ENCODE measurements at regions not wholly inside any gene's neighbourhood (a gene's known extent, or its start where the extent isn't known, plus 50 kb on each side); places are given as distances from the start of the nearest gene placed in this dataset.

DNA sequence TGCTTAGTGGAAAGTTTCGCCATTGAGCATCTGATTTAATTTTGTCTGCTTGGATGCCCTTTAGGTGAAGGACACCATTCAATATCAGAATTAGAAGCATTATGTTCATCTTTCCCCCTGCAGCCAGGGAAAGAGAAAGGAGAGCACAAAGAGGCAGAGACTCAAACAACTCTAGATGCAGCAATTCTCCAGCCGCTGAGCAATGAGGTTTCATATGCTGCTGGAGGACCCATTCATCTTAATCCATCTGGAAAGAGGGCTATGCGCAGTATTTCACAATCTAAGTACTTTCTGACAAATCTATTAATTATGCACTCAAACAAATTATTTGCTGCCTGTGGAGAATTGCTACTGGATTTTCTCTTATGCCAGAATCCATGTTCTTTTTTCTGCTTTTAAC, 527.0 kb upstream of the TUSC1 start:
- no peak for ATAC-seq
- no peak for DNase-seq (ENCODE audit: low spot score)

DNA sequence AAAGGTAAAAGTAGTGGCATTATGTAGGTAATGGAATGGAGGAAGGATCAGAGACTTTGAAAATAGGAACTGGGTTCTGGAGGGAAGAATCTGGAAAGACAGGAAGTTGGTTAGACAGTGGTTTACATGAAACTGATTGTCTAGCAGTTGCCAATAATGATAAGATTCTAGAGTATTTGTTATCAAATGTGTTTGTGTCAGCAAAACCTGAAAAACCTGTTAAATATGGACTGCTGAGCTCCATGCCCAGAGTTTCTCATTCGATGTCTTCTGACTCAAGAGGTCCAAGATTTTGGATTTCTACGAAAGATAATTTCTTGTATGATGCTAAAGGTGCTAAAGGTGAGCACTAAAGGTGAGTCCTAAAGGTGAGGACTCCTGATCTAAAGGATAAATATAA, 515.0 kb upstream of the TUSC1 start:
- DNase-seq (ENCODE audit: low spot score) (no peak), ATAC-seq (no peak)

DNA sequence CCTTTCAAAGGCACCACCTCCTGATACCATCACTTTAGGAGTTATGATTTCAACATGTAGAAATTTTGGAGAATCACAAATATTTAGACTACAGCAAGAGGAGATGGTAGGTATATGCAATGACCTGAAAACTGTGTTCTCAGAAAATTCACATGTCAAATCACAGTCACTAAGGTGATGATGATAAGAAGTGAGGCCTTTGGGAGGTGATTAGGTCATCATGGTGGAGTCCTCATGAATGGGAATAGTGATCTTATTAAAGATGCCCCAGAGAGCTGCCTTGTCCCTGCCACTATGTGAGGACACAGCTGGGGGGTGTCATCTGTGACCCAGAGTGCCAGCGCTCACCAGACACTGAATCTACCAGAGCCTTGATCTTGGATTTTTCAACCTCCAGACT, 513.5 kb upstream of the TUSC1 start:
- no peak for ATAC-seq
- no peak for DNase-seq (ENCODE audit: low spot score)

DNA sequence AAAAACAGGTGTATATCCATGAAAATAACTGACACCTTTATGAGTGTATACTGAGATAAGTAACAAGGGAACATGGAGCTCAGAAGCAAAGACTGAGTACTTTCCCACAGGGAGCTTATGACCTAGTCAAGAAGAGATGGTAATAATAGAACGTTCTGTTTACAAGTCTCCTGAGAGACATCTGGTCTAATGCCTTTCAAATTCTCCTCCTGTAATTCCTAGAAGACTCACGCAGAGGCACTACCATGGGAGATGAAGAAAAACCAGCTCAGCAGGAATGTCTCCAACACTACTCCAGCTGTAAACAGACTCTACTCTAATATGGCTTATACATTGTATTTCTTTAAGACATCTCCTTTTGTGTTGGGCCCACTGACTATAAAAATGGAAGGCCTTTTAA, 503.6 kb upstream of the TUSC1 start:
- no peak for ATAC-seq
- DNase-seq (ENCODE audit: low spot score) = no peak

DNA sequence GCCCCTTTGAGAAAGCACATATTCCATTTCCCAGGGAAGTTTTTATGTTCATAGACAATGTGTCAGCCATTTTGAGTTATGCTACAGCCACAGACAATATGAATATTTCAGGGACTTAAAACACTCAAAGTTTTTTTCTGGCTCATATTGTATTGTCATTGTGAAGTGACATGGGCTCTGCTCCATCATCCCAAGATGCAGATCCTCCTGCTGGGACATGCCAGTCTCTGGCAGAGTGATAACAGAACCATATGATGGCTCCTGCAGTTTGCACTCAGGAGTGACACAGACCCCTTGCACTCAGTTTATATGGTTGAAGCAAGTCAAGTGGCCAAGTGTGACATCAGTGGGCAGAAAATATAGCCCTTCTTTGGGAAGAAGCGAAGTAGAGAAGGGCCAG, 498.4 kb upstream of the TUSC1 start:
- ATAC-seq = no peak

DNA sequence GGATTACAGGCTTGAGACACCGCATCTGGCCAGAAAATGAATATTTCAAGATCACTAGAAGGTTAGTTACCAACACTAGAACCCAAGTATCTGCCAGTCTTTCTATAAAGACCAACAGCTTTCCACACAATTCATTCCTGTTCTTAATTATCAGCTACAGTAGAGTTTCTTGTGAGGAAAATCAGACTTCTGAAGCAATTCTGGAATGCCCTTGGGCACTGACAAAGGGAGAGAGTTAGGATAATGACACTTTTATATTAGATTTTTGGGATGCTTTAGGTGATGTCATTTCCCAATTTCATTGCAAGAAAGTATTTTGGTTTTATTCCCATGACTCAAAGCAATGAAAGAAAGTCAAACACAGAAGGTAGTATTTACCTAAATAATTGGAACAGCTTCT, 497.0 kb upstream of the TUSC1 start:
- DNase-seq (ENCODE audit: low spot score) (no peak), ATAC-seq (no peak)

More for the DNA sequence above, 498.4 kb upstream of the TUSC1 start:
- DNase-seq (ENCODE audit: low spot score) = no peak

DNA sequence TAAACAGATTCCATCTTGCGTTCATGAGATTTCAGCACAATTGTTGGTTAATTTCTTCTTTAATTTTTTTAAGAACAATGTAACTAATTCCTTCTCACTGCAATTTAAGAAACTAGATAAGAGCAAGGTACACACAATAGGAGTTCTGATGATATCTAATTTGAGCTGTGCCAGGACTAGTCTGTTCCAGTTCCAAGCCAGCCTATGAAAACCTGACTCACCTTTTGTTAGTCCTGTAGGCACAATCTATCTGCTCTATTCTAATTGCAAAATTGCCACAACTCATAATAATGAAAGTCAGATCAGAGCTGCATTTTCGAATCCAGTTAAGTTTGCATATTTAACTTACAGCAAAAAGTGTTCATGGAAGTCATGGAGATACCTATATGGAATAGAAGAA, 494.1 kb upstream of the TUSC1 start:
- no peak for DNase-seq (ENCODE audit: low spot score)
- no peak for ATAC-seq

DNA sequence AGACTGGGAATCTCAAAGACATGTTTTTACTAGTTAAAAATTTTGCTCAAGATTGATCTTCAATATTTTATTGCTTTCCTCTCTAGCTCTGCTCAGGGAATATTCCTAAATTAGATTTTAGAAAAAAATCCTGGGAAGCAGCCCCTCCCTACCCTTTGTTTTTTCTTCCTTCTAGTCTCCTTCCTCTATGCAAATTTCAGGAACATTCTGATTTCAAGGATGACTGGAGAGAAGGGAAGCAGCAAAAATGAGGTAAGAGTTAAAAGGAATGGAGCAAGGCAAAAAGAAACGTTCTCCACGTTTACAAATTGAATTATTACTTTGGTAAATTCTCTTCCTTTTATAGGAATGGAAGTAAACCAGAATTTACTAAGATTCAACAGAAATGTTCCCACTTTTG, 493.4 kb upstream of the TUSC1 start:
- DNase-seq (ENCODE audit: low spot score) (no peak), ATAC-seq (no peak)

DNA sequence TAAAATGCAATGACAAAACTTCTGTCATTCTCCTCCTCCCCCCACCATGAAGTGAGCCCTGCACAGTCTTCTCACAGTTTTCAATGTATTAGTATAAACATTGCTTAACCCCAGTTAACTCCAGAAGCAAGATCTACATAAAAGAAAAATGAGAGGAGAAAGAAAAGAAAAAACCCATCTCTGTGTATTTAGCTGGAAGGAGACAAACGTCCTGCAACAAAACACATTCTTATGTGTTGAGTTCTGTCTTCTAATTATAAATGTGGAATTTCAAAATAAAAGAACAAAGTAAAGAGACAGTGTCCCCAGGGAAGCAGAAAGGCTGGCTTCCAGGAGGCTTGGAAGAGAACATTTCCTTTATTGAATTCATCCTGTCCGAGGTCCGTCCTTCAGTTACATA, 491.9 kb upstream of the TUSC1 start:
- DNase-seq (ENCODE audit: low spot score) (no peak), ATAC-seq (no peak)

DNA sequence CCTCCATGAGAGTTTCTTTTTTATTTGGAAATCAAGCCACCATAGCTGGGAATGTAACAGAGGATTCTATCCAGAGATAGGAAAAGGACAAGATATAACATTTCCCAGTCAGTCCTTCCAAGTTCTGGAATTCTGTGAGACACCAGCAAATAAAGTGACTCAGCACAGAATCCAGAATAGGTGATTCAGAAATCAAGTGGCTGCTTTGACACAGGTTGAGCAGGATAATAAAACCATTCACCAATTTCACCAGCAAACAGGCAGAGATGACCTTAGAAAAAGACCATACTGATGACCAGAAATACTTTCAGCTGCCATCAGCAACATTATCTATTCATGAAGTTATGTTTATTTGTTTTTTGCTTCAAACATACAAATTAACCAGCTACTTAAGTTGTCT, 491.5 kb upstream of the TUSC1 start:
- DNase-seq (ENCODE audit: low spot score) (no peak), ATAC-seq (no peak)

DNA sequence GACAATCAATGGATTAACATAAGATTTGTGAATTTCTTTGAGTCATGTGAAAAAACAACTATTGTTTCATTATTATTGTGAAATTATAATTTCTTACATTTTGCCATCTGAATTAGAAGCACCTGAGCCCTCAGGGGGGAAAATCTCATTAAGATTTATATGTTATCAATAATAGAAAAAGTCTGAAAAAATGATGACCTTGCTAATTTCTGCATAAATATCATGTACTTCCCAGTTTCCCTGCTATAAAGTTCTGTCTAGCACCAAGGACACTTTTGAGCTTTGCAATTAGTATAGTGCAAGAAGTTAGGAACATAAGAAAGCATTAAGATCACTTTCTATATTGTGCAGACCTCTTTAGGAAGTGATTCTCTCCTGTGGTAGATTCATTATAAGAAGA, 488.3 kb upstream of the TUSC1 start:
- no peak for ATAC-seq
- no peak for DNase-seq (ENCODE audit: low spot score)

DNA sequence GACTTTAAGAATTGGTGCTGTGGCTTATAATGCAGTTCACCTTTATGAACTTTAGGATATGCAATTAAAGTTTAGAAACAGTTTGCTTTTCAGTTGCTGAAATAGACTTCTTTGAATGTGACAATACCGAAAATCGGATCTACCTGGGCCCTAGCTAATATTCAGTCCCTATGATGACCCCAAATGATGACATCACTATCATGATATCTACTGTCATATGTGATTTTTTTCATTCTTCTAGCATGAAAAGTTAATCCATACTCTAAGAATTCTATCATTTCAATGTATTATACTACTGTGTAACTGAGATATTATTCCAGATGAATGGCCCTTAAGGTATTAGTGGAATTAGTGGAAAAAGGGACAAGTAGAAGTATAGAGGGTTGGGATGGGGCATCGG, 487.2 kb upstream of the TUSC1 start:
- DNase-seq (ENCODE audit: low spot score) = no peak

DNA sequence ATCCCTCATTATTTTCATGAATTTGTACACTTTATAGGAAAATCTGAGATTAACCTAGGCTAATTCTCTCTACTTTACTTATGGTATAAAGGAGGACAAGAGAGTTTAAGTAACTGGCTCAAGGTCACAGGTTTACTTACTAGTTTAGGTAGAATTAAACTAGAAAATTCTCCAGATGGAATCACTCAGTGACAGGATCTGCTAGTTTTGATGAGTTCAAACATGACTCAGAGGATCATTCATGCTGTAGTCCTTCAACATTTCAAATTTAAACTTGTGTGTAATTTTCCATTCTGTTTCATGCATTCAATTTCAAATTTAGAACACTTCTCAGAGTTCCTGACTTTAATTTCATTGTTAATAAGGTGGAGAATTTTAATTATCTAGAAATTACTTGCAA, 485.7 kb upstream of the TUSC1 start:
- no peak for DNase-seq (ENCODE audit: low spot score)
- no peak for ATAC-seq

More for the DNA sequence above, 487.2 kb upstream of the TUSC1 start:
- no peak for ATAC-seq

DNA sequence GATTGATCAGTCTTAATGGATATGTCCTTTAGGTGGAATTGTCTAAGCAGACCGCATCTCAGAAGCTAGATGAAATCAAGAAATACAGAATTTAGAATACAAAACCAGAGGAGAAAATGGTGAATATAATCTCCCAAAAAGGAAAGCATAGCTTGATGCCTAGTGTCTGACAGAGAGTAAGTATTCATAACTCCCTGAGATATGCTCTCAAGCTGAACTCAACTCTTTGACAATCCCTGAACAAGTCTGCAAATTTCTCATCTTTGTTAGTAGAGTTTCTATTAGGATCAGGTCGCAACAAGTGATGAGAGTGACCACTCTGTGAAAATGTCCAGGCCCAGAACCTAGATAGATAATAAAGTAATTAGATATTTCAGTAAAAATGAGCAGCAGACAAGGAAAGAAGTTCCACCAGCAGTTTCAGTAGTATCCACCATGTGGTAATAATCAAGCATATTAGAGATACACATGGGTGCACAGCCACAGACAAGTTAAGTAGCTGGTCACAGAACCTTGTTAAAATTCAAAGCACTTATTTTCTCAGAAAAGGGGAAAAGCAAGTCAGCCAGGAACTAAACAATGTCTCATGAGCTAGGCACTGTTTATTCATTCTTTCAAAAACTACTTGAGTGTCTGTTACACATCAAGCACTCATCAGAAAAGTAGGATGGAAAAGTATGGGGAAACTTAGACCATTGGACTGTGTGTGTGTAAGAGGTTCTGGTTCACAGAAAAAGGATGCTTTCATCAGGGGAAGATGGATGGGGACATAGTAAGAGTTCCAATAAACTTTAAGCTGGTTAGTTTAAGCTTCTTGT, 481.5 kb upstream of the TUSC1 start:
- DNase-seq (ENCODE audit: low spot score) = no peak
- ATAC-seq = no peak

DNA sequence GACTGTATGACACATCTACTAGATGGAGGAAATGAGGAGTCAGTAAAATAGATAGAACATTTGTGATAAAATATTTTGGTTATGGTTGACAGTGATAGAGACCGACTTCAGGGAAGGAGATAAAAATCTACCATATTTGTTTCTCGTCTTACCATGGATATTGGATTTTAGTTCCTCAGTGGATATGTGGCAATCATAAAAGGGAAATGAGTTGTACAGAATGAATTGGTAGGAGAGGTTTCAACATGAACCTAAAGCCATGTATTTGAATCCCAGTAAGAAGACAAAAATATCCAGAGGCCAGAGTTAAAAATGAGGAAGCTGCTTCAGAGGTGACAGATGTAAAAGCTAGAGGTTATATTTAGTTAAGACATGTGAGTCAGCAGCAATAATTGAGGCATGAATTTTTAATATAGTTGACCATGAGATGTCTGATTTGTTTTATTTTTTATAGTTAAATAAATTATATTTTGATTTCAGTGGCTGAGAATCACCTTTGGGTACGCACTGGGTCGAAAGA, 480.4 kb upstream of the TUSC1 start:
- ATAC-seq = no peak

DNA sequence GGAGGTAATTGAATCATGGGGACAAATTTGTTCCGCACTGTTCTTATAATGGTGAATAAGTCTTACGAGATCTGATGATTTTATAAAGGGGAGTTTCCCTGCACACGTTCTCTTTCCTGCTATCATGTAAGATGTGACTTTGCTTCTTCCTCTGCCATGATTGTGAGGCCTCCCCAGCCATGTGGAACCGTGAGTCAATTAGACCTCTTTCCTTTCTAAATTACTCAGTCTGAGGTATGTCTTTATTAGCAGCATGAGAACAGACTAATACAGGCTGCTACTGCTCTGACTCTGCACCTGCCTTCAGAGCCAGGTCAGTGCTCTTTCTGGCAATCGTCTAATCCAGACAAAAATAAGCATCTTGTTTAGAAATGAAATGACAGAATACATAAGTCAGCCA, 479.2 kb upstream of the TUSC1 start:
- ATAC-seq (no peak), DNase-seq (ENCODE audit: low spot score) (no peak)

More for the DNA sequence above, 480.4 kb upstream of the TUSC1 start:
- no peak for DNase-seq (ENCODE audit: low spot score)

DNA sequence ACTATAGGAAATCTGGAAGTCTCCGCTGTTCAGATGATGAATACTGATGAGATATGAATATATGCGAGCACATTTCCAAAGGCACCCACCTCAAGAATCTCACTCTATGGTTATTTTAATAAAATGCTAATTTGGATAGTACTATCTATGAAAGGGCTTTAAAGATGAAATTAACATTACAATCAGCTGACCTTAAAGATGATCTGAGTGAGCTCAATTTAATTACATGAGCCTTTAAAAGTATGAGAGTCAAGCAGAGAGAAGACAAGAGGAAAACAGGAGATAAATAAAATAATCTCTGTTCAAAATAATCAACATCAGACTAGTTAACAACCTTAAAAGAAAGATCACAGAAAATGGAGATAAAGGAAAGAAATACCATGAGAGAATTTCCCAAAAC, 474.1 kb upstream of the TUSC1 start:
- no peak for ATAC-seq

DNA sequence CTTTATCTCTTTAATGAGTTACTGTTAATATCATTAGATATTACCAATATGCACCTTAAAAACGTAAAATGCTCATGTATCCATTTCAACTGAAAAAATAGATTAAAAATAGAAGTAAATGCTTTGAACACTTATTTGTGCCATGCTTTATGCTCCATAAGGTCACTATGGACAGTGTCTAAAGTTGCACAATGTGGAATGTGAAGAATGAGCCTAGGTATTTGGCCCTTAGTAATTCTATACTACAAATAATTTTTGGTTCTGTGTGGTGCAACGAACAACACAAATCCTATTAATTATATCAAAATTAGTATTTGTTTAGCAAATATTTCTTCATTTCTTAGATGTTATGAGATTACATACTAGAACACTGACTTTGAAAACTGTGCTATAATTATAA, 469.9 kb upstream of the TUSC1 start:
- DNase-seq (ENCODE audit: low spot score) (no peak), ATAC-seq (no peak)

More for the DNA sequence above, 474.1 kb upstream of the TUSC1 start:
- DNase-seq (ENCODE audit: low spot score) = no peak

DNA sequence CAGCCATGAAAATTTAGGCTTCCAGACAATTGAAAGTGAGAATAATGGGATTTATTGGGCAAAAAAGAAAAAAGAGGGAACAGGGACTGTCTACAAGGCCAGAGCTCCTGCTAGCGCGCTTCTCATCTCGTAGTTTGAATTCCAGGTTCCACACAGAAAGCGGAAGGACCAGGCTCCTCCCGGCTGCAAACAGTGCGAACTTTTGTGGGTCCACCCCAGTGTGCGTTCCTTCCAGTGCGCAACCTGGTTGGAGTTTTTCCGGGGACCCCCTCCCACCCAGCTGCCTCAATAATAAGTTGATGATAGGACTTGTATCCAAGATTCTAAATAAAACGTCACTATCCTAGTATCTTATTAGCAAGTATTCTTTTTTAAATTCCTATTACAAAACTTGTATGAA, 467.7 kb upstream of the TUSC1 start:
- no peak for DNase-seq (ENCODE audit: low spot score)

DNA sequence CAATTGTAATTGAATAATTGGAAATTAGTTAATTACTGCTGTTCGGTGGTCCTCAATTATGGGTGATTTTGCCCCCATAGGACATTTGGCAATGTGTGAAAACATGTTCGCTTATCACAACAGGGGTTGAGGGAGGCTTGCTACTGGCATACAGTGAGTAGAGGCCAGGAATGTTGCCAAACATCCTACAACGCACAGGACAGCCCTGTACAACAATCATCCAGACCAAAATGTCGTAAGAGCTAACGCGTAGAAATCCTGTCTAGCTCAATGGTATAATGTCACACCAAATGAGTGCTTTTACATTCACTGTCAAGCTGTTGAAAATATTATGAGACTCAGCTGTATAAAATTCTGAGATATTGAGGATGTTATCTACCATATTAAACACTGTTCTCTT, 464.4 kb upstream of the TUSC1 start:
- DNase-seq (ENCODE audit: low spot score) = no peak
- no peak for ATAC-seq

More for the DNA sequence above, 467.7 kb upstream of the TUSC1 start:
- no peak for ATAC-seq

DNA sequence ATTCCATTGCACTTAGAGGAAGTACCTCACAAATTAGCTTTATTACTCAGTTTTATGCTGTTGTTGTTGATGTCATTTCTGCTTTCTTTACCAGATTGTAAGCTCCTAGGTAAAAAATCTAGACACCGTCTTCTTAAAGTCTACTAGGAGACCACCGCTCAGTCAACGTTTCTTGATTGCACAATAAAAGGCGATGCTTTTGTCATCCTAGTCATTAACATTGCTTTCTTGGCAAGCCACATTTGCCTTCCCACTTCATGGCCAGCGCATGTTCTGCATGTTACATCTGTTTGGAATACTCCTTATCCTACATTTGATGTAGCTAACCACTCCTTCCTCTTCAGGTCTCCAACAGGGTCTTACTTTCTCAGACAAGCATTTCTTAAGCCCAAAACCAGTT, 464.0 kb upstream of the TUSC1 start:
- no peak for DNase-seq (ENCODE audit: low spot score)
- no peak for ATAC-seq

DNA sequence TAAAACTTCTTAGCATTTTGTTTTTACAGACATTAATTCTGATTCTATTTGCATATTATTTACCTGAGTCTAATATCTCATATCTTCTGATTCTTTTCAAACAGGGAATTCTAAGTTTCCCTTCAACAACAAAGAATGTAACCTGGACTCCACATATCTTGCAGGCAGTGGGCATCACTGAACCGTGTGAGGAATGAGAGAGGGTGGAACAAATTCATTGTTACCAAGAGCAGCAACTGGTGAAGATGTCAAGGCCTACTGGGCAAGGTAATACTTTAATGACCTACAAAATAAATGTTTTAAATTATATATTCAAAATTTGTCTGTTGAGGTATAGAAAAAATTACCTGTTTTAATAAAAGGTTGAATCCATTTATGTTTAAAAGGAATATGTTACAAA, 455.3 kb upstream of the TUSC1 start:
- ATAC-seq = no peak
- no peak for DNase-seq (ENCODE audit: low spot score)

DNA sequence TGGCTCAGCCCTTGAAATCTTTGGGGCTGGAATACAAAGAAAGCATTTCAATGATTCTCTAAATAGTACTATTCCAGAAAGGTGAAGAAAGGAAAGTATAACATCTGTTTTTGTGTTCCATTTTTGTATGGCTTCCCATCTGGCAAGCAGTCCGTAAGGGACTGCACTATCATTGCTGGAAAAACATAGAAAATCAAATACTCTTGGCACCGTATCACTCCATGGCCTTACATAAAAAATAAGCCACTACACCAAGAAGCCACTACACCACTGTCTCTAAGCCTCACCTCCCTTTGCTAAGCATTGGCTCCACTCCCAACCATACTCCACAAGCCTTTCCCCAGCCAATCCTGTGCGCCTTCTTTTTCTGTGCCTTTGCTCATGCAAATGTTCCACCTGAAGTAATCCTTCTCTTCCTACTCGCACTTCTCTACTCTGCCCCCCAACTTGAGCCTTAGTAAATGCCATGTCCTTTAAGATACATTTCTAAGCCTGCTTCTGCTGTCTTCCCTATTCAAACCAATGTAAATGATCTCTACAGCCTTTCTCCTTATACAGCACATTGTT, 454.6 kb upstream of the TUSC1 start:
- ATAC-seq = no peak

More for the DNA sequence above, 454.6 kb upstream of the TUSC1 start:
- DNase-seq (ENCODE audit: low spot score) = no peak

Data from left lobe of liver (tissue), 2 donors.